ENCODE measurements at regions not wholly inside any gene's neighbourhood (a gene's known extent, or its start where the extent isn't known, plus 50 kb on each side); places are given as distances from the start of the nearest gene placed in this dataset.
"Not testable (repeated sequence)": the region's sequence is repeated elsewhere in the genome, so short reads cannot be mapped to it uniquely, and the experiment has no call there.

- DNase-seq, result no peak
These were observed 142.1 kb downstream of the C6orf118 start for GRCh38 chr6:165167311-165167710.

DNA sequence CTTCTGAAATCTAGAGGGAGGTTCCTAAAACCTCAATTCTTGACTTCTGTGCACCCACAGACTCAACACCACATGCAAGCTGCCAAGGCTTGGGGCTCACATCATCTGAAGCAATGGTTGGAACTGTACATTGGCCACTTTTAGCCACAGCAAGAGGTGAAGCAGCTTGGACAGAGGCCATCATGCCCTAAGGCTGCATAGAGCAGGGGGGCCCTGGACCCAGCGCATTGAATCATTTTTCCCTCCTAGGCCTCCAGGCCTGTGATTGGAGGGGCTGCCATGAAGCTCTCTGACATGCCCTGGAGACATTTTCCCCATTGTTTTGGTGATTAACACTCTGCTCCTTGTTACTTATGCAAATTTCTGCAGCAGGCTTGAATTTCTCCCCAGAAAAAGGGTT, 145.9 kb downstream of the C6orf118 start:
- no peak for DNase-seq

DNA sequence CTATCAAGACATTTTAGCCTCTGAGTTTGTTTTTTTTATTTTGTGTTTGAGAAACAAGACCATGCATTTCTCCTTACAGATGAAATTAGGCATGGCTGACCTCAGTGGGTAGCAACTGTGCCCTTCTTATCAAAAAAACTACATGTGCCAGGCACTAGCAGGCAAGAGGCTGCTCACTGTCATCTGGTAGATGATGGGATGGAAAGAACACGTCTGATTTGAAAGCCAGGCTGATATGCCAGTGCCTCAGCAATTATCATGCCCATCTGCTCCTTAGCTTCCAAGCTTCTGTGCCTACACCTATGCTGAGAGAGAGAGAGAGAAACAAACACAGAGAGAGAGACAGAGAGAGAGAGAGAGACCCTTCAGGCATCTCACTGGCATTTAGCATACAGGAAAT, 149.9 kb downstream of the C6orf118 start:
- no peak for DNase-seq

DNA sequence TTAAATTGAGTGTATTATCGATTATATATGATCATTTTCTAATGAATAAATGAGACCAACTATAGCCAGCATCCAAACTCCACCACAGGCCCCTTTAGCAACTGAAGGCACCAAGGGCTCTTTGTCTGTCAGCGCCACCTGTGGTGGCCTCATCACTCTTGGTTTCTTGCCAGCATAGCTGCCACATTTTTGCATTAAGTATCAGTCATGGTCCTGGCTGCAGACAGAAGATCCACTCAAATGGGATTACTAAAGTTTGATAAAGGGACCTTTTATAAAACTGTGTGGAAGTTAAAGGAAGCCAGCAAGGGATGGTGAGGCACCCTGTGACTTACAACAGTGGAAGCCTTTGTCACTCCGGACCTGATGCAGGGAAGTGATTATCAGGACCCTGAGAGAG, 162.9 kb downstream of the C6orf118 start:
- no peak for DNase-seq

DNA sequence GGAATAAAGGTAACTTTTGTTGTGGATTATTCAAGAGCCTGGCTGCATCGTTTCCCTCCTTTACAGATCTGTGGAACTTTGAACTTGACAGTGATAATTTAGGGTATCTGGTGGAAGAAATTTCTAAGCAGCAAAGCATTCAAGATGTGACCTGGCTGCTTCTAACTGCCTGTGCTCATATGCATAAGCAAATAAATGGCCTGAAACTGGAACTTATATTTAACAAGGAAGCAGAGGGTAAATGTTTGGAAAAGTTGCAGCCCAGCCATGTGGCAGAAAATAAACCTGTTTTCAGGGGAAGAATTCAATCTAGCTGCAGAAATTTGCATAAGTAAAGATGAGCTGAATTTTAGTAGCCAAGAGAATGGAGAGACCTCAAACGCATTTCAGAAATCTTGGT, 173.5 kb downstream of the C6orf118 start:
- no peak for DNase-seq

DNA sequence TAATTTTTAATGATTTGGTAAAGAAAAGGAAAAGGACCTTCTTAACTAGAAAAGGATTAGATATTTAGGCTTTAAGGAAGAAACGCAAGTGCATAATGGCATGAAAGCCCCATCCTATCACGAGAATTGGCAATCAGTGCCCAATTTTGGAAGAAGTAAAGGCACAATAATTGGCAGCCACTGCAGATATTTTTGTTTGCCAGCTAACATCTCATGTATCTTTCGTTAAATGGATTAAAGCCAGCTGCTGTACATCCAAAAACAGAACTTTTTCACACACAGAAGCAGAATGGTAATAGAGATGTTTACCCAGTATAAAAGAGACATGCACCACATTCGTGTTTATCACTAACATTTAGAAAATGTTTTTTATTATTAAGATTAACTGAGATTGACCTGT, 180.3 kb downstream of the C6orf118 start:
- DNase-seq, result no peak

DNA sequence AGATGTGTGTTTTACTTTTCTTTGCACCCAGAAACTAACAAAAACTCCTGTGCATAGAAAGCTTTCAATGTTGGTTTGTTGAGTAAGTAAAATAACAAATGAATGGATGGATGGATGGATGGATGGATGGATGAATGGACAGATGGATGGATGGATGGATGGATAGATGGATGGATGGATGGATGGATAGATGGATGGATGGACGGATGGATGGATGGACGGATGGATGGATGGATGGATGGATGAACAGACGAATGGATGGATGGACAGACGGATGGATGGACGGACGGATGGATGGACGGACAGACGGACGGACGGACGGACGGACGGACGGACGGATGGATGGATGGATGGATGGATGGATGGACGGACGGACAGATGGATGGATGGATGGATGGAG, 181.7 kb downstream of the C6orf118 start:
- not testable (repeated sequence) for DNase-seq

DNA sequence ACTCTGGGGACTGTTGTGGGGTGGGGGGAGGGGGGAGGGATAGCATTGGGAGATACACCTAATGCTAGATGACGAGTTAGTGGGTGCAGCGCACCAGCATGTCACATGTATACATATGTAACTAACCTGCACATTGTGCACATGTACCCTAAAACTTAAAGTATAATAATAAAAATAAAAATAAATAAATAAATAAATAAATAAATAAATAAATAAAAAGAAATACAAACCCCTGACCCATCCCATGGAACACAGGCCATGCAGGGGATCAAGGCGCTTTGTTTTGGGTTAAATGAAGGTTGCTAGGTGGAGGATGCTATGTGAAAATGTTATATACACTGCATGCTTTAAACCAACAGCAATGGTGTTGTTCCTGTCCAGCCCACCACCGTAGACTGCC, 184.7 kb downstream of the C6orf118 start:
- not testable (repeated sequence) for DNase-seq

DNA sequence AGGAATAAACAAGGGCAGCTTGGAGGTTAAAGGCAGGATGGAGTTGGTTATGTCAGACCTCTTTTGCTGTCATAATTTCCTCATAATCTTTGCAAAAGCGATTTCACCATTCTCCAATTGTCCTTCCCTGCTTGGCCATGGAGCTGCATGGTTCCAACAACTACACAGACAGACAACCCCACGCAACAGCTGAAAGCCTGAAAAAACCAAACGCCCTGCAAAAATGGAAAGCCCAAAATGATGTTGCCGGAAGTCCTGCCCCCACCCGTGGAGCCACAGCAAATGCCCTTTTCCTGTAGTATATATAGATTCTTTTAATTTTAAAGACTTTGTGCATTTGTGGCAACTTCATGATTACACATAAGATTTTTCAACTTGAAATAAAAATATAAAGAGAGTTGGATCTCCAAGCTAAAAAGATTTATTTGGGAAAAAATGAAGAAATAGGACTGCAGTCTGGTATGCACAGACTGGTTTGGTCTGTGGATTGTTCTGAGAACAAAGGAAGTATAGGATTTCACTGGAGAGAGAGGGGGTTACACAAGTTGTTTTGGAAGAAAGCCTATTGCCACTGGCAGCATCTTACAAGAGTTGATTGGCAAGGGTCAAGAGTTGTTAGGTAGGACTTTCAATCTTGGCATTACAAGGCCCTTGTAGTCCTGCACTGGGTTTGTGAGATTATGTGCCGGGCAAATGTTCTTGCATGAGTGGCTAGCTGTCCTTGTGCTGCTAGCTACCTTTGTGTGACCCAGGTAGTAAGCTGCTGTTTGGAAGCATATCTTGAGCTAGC, 190.0 kb downstream of the C6orf118 start:
- no peak for DNase-seq

GRCh38 chr6:165118736-165119135, 190.7 kb downstream of the C6orf118 start:
- DNase-seq, result no peak

DNA sequence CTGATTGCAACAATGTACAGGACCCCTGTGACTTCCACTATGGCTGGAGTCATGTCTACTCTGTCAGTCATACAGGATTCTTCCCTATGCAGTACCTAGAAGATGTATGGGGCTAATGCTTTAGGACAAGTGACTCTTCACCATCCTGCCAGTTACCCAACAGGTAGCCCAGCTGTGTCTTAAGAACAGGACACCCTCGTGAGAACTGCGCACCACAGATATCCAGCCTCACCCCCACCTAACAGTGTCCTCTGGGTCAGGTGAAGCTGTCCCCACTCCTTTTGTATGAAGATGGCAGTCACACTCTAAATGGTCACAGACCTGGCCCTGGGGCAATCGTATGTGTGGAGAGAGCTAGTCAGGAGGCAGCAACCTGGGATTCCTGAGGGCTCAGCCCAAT, 191.6 kb downstream of the C6orf118 start:
- DNase-seq, result no peak

DNA sequence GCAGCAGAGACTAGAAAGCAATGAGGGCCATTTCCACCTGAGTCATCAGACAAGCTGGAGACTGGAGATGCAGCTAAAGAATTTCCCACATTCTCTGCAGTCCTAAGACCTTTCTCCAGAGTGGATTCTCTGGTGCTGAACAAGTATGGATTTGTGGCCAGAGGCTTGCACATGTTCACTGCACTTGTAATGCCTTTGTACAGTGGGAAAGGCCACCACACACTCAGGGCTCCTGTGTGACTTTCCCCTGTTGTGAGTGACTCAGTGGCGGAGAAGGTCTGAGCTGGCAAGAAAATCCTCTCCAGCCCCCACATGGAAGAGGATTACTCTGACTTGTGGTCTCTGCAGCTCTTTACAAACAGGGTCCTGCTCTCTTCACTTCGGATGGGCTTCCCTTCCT, 192.3 kb downstream of the C6orf118 start:
- no peak for DNase-seq

GRCh38 chr6:165110860-165111259, 198.5 kb downstream of the C6orf118 start:
- DNase-seq, result no peak

DNA sequence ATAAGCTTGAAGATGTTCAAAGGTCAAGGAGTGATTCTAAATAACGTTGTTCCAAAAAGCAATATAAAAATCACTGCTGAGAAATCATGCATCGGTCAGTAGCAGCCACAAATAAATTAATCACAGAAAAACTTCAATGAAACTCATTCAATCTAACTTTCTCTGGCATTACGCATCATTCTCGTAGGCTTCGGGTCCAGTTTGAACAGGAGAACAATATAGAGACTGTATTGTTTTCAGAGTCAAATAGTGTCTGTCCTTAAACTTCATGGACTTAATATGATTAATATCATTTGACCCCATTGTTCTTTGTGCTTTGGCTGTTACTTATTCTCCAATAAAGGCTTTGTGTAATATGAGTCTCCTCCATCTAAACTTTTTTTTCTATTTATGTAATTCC, 200.4 kb downstream of the C6orf118 start:
- DNase-seq, result no peak

- no peak for DNase-seq
These were observed 203.1 kb downstream of the C6orf118 start for GRCh38 chr6:165106261-165106660.

DNA sequence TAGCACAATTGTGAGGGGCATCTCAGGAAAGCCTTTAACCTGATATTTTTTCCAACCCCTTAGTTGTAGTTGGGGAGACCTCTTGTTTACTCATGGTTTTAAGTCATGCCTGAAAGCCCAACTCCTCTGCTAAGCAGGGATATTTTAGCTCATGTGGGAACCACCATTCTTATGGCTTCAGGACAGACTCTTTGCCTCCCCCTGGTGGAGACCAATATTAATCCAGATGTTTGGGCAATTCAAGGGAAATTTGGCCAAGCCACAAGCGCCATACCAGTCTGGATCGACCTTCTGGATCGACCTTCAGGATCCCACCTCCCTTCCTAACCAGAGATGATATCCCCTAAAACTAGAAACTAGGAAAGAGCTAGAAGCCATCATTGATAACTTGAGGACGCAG, 211.2 kb downstream of the C6orf118 start:
- no peak for DNase-seq

- DNase-seq, result no peak
These were observed 212.5 kb downstream of the C6orf118 start for GRCh38 chr6:165096868-165097267.

- DNase-seq, result no peak
These were observed 213.2 kb downstream of the C6orf118 start for GRCh38 chr6:165096209-165096608.

DNA sequence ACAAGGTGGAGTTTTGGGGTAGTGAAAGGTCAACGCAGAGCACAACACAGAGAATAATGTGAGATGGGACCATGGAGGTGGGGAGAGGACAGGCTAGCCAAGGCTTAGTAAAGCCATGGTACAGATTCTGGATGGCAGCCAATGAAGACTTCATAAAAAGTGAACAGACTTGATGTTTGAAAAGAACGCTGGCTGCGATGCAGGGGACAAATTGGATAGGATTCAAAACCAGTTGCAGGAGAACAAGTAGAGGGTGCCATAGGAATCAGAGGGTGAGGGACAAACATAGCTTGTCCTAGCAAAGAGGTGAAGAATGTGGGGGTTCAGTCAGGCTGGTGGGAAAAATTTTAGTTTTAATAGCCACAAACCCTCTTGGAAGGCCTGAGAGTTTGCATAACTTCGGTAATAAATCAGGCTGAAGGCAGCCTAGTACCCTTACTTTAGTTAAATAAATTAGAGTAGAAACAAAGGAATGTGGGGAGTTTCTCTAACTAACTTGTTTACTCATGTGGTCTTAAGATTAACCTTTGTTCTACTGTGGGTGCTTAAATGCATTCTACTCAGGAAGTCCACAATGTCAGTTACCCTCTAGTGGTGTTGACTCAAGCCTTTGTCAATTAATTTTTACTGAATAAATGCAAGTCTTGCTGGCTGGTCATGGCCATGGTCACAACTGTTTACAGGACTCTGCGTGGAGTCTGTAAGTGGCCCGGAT, 216.4 kb downstream of the C6orf118 start:
- DNase-seq, result no peak

- no peak for DNase-seq
These were observed 218.2 kb downstream of the C6orf118 start for GRCh38 chr6:165091121-165091785.

- DNase-seq, result no peak
These were observed 219.2 kb downstream of the C6orf118 start for GRCh38 chr6:165090242-165090641.

- no peak for DNase-seq
These were observed 222.6 kb downstream of the C6orf118 start for GRCh38 chr6:165086814-165087213.

DNA sequence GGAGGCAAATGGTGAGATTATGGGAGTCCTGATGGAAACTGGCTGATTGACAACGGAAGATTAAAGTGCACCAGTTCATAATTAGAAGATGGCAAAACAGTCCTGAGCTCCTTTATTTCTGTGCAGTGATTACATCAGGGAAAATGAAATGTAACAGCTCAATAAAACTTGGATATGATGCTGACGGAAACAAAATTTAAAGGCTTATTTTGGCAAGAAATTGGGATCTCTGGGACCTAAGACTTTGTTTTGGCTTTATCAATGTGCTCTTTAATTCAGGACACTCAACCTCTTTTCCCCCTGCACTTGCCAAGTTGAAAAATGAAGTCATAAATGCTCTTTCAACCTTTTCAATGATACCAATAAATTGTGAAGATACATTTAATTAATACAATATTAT, 226.8 kb downstream of the C6orf118 start:
- no peak for DNase-seq

DNA sequence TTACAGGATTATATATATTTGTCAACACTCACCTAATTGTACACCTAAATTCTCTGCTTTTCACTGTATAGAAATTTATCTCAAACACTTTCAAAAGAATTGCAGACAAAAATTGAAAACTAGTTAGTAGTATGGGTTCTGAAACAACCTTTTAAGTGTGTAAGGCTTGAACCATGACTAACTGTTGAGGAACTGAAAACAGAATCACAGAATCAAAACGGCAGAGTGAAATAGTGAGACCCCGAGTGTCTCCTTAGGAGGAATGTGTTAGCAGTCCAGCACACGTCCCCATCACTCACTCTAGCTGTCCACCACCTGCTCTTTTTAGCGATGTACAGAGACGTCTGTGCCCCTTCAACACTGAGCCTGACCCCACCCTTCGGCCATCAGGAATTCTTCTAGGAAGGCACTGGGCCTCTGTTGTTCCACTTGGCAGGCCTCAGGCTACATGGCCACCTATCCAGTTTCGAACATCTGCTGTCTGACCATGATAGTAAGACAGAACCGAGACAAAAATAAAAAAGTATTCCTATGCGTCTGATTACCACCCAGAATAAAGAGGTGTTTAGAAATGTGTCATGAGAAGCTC, 227.4 kb downstream of the C6orf118 start:
- DNase-seq, result no peak
